ENCODE measurements at regions not wholly inside any gene's neighbourhood (a gene's known extent, or its start where the extent isn't known, plus 50 kb on each side); places are given as distances from the start of the nearest gene placed in this dataset.

DNA sequence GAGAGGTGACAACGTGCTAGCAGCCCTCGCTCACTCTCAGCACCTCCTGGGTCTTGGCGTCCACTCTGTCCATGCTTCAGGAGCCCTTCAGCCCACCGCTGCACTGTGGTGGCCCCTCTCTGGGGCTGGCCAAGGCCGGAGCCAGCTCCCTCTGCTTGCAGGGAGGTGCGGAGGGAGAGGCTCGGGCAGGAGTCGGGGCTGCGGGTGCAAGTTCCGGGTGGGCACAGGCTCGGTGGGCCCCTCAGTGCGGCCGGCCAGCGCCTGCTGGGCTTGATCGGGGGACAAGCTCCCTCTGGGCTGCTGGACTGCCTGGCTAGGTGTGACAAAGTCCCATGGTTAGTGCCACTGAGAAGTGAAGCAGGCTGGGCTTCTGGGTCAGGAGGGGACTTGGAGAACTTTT lies 245.8 kb downstream of the JRKL start:
- TF ChIP-seq, protein P1, sequence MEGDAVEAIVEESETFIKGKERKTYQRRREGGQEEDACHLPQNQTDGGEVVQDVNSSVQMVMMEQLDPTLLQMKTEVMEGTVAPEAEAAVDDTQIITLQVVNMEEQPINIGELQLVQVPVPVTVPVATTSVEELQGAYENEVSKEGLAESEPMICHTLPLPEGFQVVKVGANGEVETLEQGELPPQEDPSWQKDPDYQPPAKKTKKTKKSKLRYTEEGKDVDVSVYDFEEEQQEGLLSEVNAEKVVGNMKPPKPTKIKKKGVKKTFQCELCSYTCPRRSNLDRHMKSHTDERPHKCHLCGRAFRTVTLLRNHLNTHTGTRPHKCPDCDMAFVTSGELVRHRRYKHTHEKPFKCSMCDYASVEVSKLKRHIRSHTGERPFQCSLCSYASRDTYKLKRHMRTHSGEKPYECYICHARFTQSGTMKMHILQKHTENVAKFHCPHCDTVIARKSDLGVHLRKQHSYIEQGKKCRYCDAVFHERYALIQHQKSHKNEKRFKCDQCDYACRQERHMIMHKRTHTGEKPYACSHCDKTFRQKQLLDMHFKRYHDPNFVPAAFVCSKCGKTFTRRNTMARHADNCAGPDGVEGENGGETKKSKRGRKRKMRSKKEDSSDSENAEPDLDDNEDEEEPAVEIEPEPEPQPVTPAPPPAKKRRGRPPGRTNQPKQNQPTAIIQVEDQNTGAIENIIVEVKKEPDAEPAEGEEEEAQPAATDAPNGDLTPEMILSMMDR (IDR thresholded peaks at IDR 0.05; ENCODE audit: low read depth, low read length), result no peak
- TF ChIP-seq MAX (IDR thresholded peaks at IDR 0.05; ENCODE audit: low read depth, low read length) (no peak), POLR2A (IDR thresholded peaks at IDR 0.05; ENCODE audit: extremely low read depth, insufficient read length) (no peak), MYC (IDR thresholded peaks at IDR 0.05; ENCODE audit: low read depth, low read length) (no peak)

Measured in NB4 (cell line).